ENCODE measurements at regions not wholly inside any gene's neighbourhood (a gene's known extent, or its start where the extent isn't known, plus 50 kb on each side); places are given as distances from the start of the nearest gene placed in this dataset.

DNA sequence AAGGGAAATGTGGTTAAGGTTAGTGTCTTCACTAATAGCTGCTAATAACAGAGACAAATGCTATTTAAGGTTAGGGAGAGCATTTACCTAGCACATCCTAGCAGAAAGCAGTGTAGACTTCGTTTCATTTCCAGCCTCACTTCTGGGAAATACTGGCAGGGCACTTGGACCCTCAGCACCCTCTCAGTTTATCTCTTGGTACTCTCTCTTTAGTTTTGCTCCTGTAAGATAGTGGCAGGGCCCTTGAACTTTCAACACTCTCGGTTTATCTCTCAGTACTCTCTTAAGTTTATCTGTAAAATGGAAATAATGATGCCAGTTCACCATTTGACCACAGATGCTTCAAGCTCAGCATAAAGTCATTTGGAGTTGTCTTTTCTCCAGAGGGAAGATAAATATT, 118.4 kb downstream of the MBL2 start:
- DNase-seq: no peak

DNA sequence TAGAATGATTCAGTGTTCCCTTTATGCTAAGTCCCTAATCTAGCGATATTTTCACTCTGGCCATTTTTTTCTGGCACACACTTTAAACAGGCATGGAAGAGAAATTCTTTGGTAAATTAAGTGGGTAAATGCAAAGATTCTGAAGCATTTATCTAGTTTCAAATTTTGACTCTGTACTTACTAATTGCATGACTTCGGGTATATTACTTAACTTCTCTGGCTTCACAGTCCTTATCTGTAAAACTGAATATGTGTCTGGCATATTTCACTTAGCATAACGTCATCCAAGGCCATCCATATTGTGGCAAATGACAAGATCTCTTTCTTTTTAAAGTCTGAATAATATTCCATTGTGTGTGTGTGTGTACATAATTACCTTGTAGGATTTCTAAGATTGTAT, 114.5 kb downstream of the MBL2 start:
- DNase-seq: no peak

DNA sequence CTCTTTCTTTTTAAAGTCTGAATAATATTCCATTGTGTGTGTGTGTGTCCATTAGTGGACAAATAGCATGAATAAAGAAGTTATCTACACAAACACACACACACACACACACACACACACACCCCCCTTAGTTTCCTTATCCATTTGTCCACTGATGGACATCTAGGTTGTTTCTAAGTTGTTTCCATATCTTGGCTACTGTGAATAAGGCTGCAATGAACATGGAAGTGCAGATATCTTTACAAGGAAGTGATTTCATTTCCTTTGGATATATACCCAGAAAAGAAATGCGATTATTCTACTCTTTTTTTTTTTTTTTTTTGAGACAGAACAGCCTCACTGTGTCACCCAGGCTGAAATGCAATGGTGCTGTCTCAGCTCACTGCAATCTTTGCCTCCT, 113.5 kb downstream of the MBL2 start:
- DNase-seq: no peak

DNA sequence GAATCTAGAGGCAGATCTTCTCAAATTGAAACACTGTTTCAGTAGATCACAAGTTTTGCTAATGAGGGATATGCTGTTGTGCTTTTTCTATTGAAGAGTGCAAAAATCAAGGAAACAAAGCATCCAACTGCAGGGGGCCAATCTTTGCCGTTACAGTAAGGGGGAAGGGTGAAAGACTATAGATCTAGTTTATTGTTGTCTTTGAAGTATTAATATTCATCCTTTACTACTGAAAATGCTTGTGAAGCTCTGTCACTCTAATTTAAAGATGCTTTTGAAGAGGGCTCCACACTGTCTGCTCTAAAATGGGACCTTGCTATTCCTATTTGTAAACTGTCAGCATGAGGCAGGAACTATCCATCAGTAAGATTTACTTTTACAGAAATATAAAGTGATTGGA, 110.3 kb downstream of the MBL2 start:
- no peak for DNase-seq

DNA sequence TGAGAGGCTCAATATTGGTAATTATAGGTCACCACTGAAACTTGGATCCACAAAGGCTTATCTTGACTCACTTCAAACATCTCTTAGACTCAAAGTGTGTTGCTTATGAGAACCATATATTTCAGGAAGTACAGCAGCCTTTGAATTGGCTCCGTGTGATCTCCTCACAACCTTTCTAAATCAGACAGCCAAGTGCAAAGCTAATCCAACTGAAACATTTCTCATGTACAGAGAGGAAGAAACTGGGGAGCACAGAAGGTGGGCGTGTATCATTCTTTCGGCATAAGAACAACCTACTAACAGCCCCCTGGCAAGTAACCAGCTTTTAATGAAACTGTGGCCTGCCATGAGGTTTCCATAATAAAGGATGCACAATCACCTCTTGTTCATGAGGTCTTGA, 109.4 kb downstream of the MBL2 start:
- no peak for DNase-seq

DNA sequence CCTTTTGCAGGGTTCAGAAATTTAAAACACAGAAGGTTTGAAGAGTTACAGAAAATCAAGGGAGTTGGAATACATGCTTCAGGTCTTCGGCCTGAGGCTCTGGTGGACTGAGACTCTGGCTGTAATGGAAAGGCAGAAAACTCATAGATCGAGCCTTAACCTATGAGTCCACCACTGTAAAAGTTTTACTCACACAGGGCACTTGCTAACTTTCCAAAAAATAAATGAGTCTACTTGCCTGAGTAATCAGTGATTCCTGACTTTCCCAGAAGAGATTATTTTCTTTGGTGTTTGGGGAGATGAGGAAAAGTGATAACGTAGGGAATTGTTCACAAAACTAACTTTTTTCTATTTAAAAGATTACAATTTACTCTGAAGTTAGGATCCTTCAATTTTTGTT, 108.0 kb downstream of the MBL2 start:
- DNase-seq: no peak

DNA sequence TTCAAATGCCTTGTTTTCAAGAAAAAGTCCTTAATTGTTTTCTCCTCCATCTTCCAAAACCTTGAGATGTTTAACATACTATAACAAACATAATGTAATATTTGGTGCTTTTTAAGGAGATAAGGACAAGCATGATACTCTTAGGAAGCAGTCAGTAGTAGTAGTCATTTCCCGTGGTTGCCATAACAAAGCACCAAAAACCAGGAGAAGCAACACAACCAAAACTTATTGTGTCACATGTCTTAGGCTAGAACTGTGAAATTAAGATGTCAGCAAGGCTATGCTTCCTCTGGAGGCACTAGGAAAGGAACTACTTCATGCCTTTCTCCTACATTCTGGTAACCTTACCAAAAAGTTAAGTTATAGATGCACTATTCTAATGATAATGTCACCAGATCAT, 106.8 kb downstream of the MBL2 start:
- DNase-seq: no peak

DNA sequence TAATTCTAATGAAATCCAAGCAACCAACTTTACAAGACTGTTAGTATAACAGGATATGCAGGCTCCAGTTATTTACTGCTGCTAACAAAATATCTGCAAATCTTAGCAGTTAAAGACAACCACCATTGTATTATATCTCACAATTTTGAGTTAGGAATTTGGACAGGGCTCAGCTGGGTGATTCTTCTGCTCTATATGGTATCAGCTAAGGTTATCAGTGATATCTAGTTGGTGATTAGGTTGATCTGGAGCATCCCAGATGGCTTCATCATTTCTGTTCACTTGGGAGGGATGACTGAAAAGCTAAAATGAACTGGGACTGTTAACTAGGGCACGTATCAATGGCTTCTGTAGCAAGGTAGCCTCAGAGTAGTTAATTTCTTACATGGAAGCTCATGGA, 105.7 kb downstream of the MBL2 start:
- DNase-seq: no peak

DNA sequence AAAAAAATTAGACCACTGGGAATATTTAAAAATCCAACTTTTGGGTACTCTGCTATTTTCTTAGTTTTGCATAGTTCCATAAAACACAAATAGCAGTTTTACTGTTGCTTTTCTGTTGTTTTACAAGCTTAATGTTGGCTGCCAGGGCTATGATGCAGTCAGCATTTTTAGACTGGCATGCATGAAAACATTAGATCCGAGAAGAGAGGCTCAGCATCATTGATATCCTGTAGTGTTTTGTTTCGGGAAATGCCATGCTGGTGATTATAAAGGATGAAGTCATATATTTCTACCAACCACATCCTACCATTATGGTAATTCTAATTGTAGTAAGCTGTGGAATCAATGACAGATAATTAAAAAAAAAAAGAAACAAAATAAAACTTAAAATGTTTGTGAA, 104.6 kb downstream of the MBL2 start:
- DNase-seq: no peak

DNA sequence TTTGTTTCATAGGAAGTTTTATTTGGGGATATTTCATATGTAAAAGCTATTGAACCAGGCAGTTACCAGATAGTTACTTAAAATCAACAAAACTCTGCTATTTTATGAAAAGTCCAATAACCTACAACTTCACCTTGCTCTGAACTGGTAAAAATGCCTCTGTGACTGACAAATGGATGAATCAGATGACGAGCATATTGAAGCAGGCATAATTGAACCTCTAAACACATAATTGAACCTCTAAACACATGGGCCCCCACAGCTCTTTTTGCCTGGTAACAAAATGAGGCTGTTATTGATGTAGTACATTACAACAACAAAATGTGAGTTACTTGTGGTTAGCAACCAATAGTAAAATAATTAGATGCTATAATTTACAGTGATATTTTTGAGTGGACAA, 99.7 kb downstream of the MBL2 start:
- DNase-seq: no peak

DNA sequence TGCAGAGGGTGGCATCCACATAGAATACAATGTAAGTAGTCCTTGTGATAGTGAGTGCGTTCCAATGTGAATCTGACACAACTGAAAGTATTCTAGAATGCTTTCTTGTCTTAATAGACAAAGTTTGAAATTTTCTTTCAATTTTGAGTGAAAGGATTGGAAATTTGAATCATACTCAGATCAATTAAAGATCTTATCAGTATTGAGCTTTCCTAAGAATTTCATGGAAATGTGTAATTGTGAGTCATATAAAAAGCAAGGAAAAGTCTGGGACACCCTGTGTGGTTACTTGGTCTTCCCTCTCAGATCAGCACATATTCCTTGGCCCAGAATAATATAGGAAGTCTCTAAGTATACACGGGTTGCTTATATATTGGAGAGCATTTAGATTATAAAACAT, 99.1 kb downstream of the MBL2 start:
- DNase-seq: no peak

DNA sequence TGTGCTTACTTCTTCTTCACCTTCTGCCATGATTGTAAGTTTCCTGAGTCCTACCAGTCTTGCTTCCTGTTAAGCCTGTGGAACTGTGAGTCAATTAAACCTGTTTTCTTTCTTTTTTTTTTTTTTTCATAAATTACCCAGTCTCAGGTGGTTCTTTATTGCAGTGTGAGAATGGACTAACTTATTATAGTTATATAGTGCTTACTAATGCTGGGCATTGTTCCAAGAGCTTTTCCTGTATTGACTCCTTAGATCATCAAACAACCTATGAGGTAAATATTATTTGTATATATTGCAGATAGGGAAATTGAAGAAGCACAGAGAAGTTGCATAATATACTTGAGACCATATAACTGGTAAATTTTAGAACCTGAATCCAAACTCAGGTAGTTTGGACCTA, 98.1 kb downstream of the MBL2 start:
- no peak for DNase-seq

DNA sequence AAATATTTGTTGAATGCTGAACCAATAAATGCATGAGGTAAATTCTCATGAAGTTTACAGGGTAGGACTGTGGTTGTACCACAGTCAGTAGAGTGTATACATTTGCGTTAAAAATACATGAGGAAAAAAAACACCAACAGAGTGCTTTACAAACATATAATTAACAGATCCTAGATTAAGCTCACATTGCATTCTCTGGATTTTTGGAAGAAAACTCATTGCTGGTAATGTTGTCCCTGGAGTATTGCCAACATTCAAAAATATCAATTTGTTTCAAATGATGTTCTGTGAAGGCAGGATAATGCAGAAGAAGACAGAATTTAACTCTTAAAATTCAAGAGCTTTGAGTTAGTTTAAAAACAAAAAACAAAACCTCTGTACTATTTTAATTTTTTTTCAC, 95.5 kb downstream of the MBL2 start:
- no peak for DNase-seq

DNA sequence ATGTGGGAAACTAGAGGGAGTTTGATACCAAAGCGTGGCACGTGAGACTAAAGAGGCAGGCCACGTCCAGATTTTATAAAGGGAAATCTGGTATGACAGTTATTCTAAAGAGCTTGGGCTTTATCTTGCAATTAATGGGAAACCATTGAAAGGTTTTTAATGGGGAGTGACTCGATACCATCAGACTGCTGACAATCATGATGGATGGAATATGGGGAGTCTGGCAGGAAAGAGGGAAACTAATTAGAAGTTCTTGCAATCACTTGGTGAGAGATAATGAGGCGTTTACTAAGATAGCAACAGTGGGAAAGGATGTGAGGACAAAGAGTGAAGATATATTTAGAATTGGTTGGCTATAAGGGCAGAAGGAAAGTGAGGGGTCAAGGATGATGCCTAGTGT, 94.0 kb downstream of the MBL2 start:
- DNase-seq: no peak

DNA sequence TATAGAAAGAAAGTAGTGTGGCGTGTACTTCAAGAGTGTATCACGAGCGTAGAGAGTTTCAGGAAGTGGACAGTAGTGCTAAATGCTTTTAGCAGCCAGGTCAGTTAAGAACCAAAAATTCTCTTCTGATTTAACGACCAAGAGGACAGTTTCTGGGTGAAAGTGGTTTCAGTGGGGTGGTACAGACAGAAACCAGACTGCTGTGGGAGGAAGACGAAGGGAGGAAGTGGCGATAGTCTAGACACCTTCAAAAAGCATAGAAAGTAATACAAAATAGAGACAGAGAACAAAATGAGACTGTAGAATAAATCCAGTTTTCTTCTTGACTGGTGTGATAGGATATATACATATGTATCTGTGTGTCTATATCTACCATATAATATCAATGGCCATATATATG, 93.5 kb downstream of the MBL2 start:
- DNase-seq: no peak

DNA sequence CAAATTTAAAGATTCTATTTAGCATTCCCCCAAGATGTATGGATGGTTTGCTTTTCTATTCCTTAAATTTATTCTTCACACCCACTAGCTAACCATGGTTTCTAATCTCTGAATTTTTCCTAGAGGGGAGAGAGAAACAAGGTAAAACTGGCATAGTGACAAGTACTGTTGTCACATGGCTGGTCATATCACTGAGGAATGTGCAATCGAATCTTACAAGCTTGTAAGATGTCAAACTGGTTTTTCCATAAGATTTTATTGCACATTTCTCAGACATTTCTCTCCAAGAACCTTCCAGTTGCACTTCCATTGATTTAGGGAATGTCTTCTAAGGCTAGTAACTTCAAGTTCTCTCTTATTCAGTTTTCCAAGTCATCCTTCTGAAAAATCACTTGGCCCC, 89.8 kb downstream of the MBL2 start:
- DNase-seq: no peak

DNA sequence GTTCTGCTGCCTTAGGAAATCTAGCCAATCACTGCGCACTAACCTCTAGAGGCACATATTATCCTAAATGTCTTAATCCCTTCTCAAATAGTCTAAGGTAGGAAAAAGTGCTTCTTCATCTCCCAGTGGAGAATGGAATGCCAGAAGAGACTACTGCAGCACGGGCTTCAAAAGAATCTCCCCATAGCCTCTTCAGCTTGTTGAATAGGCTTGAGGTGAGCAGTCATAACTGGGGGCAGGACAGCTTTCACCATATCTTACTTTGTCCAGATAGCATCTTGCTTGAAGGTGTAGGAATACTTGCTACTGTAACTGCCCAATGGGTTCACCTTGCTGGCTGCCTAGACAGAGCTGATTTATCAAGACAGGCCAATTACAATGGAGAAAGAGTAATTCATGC, 88.8 kb downstream of the MBL2 start:
- DNase-seq: no peak

DNA sequence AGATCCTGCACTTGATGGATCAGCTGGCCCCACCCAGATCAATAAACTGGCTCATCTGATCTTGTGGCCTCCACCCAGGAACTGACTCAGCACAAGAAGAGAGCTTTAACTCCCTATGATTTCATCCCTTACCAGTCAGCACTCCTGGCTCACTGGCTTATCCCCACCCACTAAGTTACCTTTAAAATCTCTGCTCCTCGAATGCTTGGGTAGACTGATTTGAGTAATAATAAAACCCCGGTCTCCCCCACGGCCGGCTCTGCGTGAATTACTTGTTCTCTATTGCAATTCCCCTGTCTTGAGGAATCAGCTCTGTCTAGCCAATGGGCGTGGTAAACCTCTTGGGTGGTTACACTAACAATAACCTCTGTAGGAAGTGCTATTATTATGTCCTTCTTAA, 83.7 kb downstream of the MBL2 start:
- no peak for DNase-seq

DNA sequence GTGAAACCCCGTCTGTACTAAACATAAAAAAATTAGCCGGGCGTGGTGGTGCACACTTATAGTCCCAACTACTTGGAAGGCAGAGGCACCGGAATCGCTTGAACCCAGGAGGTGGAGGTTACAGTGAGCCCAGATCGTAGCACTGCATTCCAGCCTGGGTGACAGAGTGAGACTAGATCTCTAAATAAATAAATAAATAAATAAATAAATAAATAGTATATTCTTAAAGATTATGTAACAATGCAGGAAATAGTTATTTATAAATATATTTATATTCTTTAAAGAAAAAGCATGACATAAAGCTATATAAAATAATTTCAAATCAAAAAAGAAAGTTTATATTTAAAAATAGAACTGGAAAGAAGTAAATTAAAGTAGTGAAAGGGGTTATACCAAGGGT, 76.4 kb downstream of the MBL2 start:
- no peak for DNase-seq

DNA sequence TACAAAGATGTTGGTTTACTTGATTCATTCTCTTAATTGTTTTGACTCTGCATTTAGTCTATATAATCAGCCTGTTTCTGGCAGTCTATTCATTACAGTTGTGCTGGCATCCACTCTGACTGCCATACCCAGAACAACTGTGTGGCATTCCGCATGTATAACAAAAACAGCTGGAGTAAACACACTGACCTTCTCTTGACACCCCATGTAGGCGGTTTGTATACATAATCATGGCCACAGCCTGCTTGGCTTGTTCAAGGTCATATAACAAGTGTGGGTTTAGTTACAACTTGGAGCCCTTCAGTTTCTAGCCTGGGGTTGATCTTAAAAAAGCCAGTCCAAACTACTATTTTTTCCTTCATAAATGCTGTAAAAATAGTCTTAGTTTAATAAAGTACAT, 70.9 kb downstream of the MBL2 start:
- no peak for DNase-seq

DNA sequence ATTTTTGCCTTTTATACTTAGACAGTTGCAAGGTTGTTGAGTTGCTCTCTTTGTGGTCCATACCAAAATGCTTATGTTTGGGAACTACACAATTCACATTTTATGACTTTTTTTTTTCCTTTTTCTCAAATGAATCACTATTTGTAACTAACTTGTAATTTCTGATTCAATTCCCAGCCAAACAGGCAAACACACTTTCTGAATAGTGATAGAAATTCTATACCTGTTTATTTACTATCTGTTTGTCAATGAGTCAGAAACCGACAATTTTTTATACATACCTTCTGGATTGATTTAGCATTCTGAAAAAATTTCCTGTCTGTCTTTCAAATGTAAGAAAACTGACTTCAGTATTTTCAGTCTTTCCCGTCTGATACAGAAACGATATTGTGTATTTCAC, 69.1 kb downstream of the MBL2 start:
- no peak for DNase-seq

DNA sequence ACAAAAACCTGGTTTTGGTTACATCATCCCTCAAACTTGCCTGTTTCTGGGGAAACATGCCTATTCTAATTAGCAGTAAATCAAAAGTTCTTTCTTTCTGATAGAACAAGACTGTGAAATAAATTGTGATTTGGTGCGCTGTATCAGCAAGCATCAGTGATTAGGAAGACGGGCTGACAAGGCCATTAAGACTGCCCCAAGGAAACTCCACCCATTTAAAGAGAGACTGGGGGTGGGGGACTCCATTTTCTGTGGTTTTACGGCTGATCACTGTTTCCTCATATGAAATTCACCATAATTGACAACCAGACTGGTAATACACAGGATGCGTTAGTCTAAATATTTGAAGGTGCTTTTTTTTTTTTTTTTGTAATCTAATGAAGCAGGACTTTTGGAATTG, 68.7 kb downstream of the MBL2 start:
- no peak for DNase-seq

DNA sequence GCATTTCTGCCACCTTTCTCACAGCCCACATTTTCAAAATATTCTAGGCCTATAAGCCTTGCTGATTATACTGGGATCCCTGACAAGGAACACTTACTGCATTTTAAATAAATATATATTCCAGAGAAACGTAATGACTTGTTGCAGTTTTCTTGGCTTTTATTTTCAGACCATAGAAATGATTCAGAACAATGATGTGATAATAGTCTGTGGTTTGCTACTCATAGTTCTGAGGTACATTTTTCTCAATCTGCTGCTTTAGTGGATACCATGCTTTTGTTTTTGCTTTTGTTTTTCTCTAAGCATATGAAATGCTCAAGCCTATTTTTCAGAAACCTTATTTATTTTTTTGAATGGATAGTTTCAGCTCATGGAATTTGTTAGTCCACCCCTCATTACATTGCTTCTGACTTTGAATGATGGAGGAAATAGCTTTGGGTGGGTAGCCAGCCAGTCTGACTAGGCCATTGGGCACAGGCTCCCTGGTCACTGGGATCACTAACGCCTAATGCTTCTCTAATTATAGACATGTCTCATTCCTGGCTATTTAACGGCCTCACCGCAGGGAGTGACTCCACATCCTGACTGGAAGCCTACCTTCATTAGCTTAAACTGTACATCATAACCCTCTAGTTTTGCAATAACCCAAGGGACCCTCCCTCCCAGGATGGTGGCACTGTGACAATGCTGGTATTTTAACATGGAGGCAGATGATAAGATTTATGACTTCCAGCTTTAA, 66.1 kb downstream of the MBL2 start:
- DNase-seq: no peak
